HS-5 (cell line): ENCODE measurements at regions not wholly inside any gene's neighbourhood (a gene's known extent, or its start where the extent isn't known, plus 50 kb on each side); places are given as distances from the start of the nearest gene placed in this dataset.

Source experiments
- DNase-seq: peaks from one replicate; pipeline ENCODE4 v3.0.0-alpha.2; 2012; ENCODE audit warnings: low read depth

- no peak for DNase-seq
These were observed 356.0 kb downstream of the C16orf95 start for GRCh38 chr16:86961171-86961601.

GRCh38 chr16:86962259-86962658 lies 354.9 kb downstream of the C16orf95 start:
- DNase-seq: no peak

DNA sequence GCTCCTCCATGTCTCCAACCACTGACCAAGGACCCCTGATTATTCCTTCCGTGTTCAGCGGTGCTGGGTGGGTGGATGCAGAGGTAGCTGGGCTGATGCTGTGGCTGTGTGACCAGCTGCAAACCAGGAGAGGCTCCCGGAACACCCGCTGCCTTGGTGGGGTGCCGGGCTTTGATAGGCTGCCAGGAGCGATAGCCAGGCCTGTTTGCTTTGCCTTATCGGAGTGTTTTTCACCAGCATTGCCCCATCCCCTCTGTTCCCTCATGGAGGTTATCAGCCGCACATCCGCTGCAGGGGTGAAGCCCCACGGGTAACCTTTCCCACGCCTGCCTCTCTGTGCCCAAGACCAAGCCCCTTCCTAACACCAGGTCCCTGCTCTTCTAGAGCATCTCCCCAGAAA lies 354.3 kb downstream of the C16orf95 start:
- DNase-seq: no peak

GRCh38 chr16:86963600-86964575 lies 353.3 kb downstream of the C16orf95 start:
- no peak for DNase-seq

DNA sequence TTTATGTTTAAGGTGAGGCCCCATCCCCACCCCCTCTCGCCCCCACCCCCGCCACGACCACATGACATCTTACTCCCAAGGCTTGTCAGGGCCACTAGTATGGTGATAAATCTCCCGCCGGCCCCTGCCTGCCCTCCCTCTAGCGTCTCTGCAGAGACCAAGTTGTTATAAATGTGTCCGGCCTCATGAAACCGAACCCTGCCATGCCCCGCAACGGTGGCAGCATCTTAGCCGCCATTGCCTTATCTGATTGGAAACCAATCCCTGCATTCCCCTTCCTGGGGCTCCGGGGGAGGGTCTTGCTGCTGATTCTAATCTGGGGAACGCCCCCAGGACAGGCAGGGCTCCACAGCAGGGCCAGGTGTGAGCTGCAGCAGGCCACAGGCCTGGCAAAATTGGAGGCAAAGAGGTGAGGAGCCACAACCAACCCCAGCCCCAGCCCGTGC lies 352.4 kb downstream of the C16orf95 start:
- no peak for DNase-seq

GRCh38 chr16:86965331-86965730 lies 351.9 kb downstream of the C16orf95 start:
- no peak for DNase-seq

GRCh38 chr16:86965840-86966550 lies 351.2 kb downstream of the C16orf95 start:
- DNase-seq: no peak

- DNase-seq: no peak
These were observed 350.4 kb downstream of the C16orf95 start for GRCh38 chr16:86966777-86967176.

GRCh38 chr16:86968866-86969265 lies 348.3 kb downstream of the C16orf95 start:
- DNase-seq: no peak

DNA sequence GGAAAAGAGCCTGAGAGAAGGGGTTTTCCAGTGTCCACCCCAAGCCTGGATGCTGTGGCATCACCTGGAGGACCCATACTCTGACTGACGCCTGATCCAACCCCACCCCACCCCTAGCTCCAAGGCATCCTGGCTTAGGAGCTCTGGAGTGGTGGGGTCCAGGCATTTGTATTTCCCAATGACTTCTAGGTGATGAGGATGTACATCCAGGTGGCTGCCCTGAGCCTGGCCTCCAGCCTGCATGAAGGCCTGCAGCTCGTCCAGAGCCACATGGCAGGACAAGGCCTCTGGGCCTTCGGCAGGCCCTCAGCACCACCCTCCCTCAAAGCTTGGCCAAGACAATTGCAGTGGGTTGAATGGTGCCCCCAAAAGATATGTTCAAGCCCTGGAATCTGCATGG lies 347.5 kb downstream of the C16orf95 start:
- no peak for DNase-seq

- DNase-seq: no peak
These were observed 346.9 kb downstream of the C16orf95 start for GRCh38 chr16:86970279-86970678.

- DNase-seq: no peak
These were observed 346.5 kb downstream of the C16orf95 start for GRCh38 chr16:86970726-86971125.

GRCh38 chr16:86971251-86971650 lies 345.9 kb downstream of the C16orf95 start:
- DNase-seq: no peak

DNA sequence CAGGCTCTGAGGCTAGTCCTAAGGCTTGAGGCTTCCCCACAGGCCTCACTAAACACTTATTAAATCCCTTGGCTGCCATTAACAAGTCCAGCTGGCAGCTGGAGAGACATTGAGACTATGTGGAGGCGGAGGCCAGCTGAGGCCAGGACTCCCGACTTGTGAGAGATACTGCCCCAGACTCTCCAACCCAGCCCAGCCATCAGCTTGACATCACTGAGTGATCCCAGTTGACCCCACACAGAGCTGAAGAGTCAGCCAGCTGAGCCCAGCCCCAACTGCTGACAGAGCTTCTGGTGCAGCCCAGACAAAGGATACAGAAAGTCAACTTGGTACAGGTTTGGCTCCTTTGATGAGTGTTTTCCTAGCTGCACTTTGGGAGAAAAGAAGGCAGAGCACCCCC lies 343.1 kb downstream of the C16orf95 start:
- DNase-seq: no peak

- DNase-seq: no peak
These were observed 341.7 kb downstream of the C16orf95 start for GRCh38 chr16:86975445-86975844.

DNA sequence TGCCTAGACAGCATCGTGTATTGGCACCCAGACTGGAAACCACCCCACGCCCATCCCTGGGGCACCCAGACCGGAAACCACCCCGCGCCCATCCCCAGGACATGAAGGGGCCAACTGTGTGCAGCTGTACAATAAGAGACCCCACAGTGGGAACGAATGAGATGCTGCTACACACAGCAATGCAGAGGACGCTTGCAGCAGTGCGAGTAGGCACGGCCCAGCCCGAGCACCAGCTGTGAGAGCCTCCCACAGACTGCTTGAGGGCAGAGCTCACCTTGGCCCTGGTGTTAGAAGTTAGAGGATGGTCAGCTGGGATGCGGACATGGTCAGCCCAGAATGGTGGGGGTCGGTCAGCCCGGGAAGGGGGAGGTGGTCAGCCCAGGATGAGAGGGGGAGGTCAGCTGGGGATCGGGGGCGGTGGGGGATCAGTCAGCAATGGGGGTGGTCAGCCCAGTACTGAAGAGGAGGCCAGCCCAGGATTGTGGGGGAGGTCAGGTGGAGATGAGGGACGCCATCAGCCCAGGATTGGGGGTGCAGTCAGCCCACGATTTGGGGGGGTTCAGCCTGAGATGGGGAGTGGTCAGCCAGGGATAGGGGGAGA lies 340.0 kb downstream of the C16orf95 start:
- no peak for DNase-seq

- no peak for DNase-seq
These were observed 338.7 kb downstream of the C16orf95 start for GRCh38 chr16:86978445-86979030.

DNA sequence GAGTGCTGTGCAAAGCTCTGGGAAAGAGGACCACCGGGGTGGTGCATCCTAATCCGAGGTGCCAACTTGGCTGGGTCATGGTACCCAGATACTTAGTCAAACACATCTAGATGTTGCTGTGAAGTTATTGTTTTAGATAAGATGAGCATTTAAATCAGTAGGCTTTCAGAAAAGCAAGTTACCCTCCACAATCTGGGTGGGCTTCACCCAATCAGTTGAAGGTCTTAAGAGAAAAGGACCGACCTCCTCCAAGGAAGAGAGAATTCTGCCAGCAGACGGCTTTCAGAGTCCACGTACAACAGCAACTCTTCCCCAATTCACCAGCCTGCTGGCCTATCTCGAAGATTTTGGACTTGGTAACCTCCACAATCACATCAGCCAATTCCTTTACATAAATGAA lies 338.1 kb downstream of the C16orf95 start:
- DNase-seq: no peak

GRCh38 chr16:86979984-86980553 lies 337.1 kb downstream of the C16orf95 start:
- DNase-seq: no peak

- DNase-seq: no peak
These were observed 336.5 kb downstream of the C16orf95 start for GRCh38 chr16:86980644-86981043.

DNA sequence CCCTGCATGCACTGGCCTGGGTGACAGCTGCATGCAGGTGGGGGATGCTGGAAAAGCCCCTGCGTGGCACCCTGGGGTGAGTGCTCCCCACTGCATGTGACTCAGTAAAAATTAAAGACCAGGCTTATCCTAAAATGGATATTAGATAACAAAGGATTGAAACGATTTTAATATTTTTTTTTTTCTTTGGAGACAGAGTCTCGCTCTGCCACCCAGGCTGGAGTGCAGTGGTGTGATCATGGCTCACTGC lies 334.9 kb downstream of the C16orf95 start:
- no peak for DNase-seq

DNA sequence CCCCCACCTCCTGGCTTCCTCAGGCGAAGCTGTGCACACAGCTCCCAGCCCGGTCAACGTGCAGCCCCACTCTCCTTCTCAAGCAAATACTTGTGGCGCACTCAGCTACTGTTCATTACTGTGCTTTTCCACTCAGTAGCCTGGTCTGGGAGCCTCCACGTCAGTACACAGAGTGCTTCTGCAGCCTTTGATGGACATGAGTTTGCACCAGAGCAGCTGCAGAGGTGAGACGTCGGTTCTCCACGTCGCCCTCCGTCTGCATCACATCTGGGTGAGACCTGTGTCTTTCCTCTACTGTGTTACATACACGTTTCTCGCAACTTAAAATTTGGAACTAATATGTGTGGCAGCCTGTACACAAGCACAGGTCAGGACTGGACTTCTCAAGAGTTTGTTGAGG lies 334.3 kb downstream of the C16orf95 start:
- DNase-seq: no peak
